ENCODE measurements at regions not wholly inside any gene's neighbourhood (a gene's known extent, or its start where the extent isn't known, plus 50 kb on each side); places are given as distances from the start of the nearest gene placed in this dataset.

GRCh38 chr5:164663198-164663989 is 1158.0 kb downstream of the MAT2B start:
- ATAC-seq = no peak
- TF ChIP-seq PPARA (CRISPR knock-in tag; IDR thresholded peaks at IDR 0.05; ENCODE audit: borderline replicate concordance) = no peak
- no peak for TF ChIP-seq TCF4 (CRISPR knock-in tag; IDR thresholded peaks at IDR 0.05; ENCODE audit: borderline replicate concordance)
- no peak for TF ChIP-seq ESRRG (CRISPR knock-in tag; IDR thresholded peaks at IDR 0.05)
- TF ChIP-seq PATZ1 (CRISPR knock-in tag; IDR thresholded peaks at IDR 0.05; ENCODE audit: borderline replicate concordance) = no peak
- no peak for TF ChIP-seq TSHZ2 (CRISPR knock-in tag; IDR thresholded peaks at IDR 0.05)
- no peak for TF ChIP-seq CSRNP3 (CRISPR knock-in tag; IDR thresholded peaks at IDR 0.05)
- TF ChIP-seq ZNF565 (CRISPR knock-in tag; conservative IDR thresholded peaks at IDR 0.05; ENCODE audit: low read depth) = no peak

GRCh38 chr5:164671640-164672039 is 1166.2 kb downstream of the MAT2B start:
- ATAC-seq = no peak
- TF ChIP-seq ZNF70 (CRISPR knock-in tag; IDR thresholded peaks at IDR 0.05) = no peak
- no peak for TF ChIP-seq ZFP3 (CRISPR knock-in tag; IDR thresholded peaks at IDR 0.05)
- TF ChIP-seq POU6F1 (CRISPR knock-in tag; IDR thresholded peaks at IDR 0.05; ENCODE audit: borderline replicate concordance, low read depth) = no peak
- no peak for TF ChIP-seq TCF4 (CRISPR knock-in tag; IDR thresholded peaks at IDR 0.05; ENCODE audit: borderline replicate concordance)
- TF ChIP-seq ZNF8 (CRISPR knock-in tag; IDR thresholded peaks at IDR 0.05) = no peak
- TF ChIP-seq ZNF565 (CRISPR knock-in tag; conservative IDR thresholded peaks at IDR 0.05; ENCODE audit: low read depth) = no peak
- TF ChIP-seq ARNTL (CRISPR knock-in tag; IDR thresholded peaks at IDR 0.05; ENCODE audit: borderline replicate concordance, low read depth) = no peak
- no peak for TF ChIP-seq CSDC2 (CRISPR knock-in tag; IDR thresholded peaks at IDR 0.05)
- TF ChIP-seq SNAI2 (CRISPR knock-in tag; IDR thresholded peaks at IDR 0.05) = no peak
- TF ChIP-seq ZC3H10 (CRISPR knock-in tag; IDR thresholded peaks at IDR 0.05) = no peak
- no peak for TF ChIP-seq RARB (CRISPR knock-in tag; IDR thresholded peaks at IDR 0.05)

GRCh38 chr5:164672205-164672604 is 1166.8 kb downstream of the MAT2B start:
- TF ChIP-seq CSDC2 (CRISPR knock-in tag; IDR thresholded peaks at IDR 0.05) = no peak
- peak; percentile 63 for TF ChIP-seq TCF4 (CRISPR knock-in tag; IDR thresholded peaks at IDR 0.05; ENCODE audit: borderline replicate concordance)
- TF ChIP-seq ESRRG (CRISPR knock-in tag; IDR thresholded peaks at IDR 0.05) = no peak
- no peak for TF ChIP-seq ZNF70 (CRISPR knock-in tag; IDR thresholded peaks at IDR 0.05)
- TF ChIP-seq ZFP30 (CRISPR knock-in tag; IDR thresholded peaks at IDR 0.05) = no peak
- TF ChIP-seq TSHZ2 (CRISPR knock-in tag; IDR thresholded peaks at IDR 0.05) = peak; percentile 62; the same call in 1 of the 2 replicates
- no peak for TF ChIP-seq ZNF565 (CRISPR knock-in tag; conservative IDR thresholded peaks at IDR 0.05; ENCODE audit: low read depth)
- TF ChIP-seq CSRNP3 (CRISPR knock-in tag; IDR thresholded peaks at IDR 0.05) = 0 out of 2 replicates have a peak, but pooled peaks have one; percentile 22
- no peak for TF ChIP-seq POU6F1 (CRISPR knock-in tag; IDR thresholded peaks at IDR 0.05; ENCODE audit: borderline replicate concordance, low read depth)
- peak; percentile 93 for TF ChIP-seq ISL1 (CRISPR knock-in tag; IDR thresholded peaks at IDR 0.05)
- ATAC-seq = peak; percentile 31; the same call in 1 of the 3 replicates

Measured in SK-N-SH treated with all-trans-retinoic acid at 6 μM for 48 hours (cell line).